Thyroid gland (tissue), 4 donors: ENCODE measurements at regions not wholly inside any gene's neighbourhood (a gene's known extent, or its start where the extent isn't known, plus 50 kb on each side); places are given as distances from the start of the nearest gene placed in this dataset.

Experiments used
- POLR2A ChIP-seq, 2 donors: fragments of 450-650 bp; IDR thresholded peaks; one replicate each; pipeline ENCODE4 v1.6.1; 2017; ENCODE audit warnings: antibody characterized with exemption in 2 of 2, mild to moderate bottlenecking in 2 of 2, moderate library complexity in 1 of 2
- TF ChIP-seq, protein P1 (sequence below), 6 experiments: fragments of 200-600 bp in 3 of 6; fragments of 450-650 bp in 3 of 6; sonication (generic) in 3 of 6; IDR thresholded peaks; one replicate each; pipeline ENCODE4 v1.5.1; 2016 to 2019; ENCODE audit warnings: antibody characterized with exemption in 6 of 6, mild to moderate bottlenecking in 2 of 6, inconsistent platforms in 1 of 6, moderate library complexity in 1 of 6

DNA sequence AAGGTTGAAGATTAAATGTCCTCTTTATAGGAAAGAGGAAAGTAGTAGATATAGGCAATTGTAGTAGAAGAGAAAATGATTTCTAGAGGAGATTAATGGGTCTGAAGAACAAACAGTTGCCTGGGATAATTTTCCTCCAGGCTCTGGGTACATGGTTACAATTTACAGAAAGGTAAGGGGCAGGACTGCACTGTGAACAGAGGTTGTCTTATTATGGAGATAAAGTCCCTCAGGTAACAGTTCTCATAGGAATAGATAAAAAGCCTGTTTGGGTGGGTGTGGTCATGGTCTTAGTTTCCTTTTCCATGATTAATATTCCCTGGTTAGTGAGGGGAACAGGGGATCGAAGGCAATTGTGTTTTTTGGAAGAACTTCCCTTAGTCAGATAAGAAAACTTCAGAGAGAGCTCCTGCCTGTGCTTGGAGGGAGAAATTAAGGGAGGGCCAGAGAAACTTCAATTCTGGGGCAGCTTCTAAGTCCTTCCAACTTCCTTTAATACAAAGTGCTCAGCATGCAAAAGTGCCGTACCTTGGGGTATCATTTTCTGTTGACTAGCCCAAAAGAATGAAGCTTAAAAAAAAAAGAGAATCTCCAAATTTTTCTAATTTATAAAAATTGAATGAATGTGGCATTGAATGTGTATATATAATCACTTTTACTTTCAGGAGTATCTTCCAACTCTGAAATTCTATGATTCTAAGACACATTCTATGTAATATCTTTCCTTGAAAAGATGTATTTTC lies 295.4 kb upstream of the USP25 start:
- TF ChIP-seq, protein P1, sequence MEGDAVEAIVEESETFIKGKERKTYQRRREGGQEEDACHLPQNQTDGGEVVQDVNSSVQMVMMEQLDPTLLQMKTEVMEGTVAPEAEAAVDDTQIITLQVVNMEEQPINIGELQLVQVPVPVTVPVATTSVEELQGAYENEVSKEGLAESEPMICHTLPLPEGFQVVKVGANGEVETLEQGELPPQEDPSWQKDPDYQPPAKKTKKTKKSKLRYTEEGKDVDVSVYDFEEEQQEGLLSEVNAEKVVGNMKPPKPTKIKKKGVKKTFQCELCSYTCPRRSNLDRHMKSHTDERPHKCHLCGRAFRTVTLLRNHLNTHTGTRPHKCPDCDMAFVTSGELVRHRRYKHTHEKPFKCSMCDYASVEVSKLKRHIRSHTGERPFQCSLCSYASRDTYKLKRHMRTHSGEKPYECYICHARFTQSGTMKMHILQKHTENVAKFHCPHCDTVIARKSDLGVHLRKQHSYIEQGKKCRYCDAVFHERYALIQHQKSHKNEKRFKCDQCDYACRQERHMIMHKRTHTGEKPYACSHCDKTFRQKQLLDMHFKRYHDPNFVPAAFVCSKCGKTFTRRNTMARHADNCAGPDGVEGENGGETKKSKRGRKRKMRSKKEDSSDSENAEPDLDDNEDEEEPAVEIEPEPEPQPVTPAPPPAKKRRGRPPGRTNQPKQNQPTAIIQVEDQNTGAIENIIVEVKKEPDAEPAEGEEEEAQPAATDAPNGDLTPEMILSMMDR (IDR thresholded peaks at IDR 0.05), result no peak
- no peak for TF ChIP-seq POLR2A (IDR thresholded peaks at IDR 0.05)
